ENCODE measurements at regions not wholly inside any gene's neighbourhood (a gene's known extent, or its start where the extent isn't known, plus 50 kb on each side); places are given as distances from the start of the nearest gene placed in this dataset.
"Not testable (repeated sequence)": the region's sequence is repeated elsewhere in the genome, so short reads cannot be mapped to it uniquely, and the experiment has no call there.

- H3K36me3 ChIP-seq: no peaks in the 10 kb centered on the region
- no peak for DNase-seq (ENCODE audit: low spot score)
- TF ChIP-seq POLR2A (IDR thresholded peaks at IDR 0.05) (no peak), CTCF (IDR thresholded peaks at IDR 0.05) (no peak), POLR2AphosphoS5 (IDR thresholded peaks at IDR 0.05) (no peak)
- no peak overlapping the region for H3K27ac ChIP-seq
- H3K4me1 ChIP-seq (replicated peaks): no peaks in the 10 kb centered on the region
- H3K4me3 ChIP-seq: no peak overlapping the region
- intact Hi-C loops (cut with DNase I): no loop called here
- H3K9me3 ChIP-seq: no peaks in the 10 kb centered on the region
- WGBS: 46% methylated on average over 1 of the region's 1 CpG
- no peaks in the 10 kb centered on the region for H3K27me3 ChIP-seq (replicated peaks; ENCODE audit: insufficient read depth)
Observed at GRCh38 chr5:119961993-119962392, 332.6 kb downstream of the FAM170A start.

GRCh38 chr5:119966028-119966427, 336.7 kb downstream of the FAM170A start:
- WGBS: 72% methylated on average over 3 of the region's 3 CpGs
- intact Hi-C loops (cut with DNase I): no loop called here
- TF ChIP-seq POLR2AphosphoS5 (IDR thresholded peaks at IDR 0.05) (no peak), POLR2A (IDR thresholded peaks at IDR 0.05) (no peak), CTCF (IDR thresholded peaks at IDR 0.05) (no peak)

GRCh38 chr5:119968690-119969089, 339.3 kb downstream of the FAM170A start:
- TF ChIP-seq POLR2A (IDR thresholded peaks at IDR 0.05): no peak
- TF ChIP-seq POLR2AphosphoS5 (IDR thresholded peaks at IDR 0.05): no peak
- no peak for TF ChIP-seq CTCF (IDR thresholded peaks at IDR 0.05)
- H3K36me3 ChIP-seq: no peaks in the 10 kb centered on the region
- no peak overlapping the region for H3K27ac ChIP-seq
- H3K4me3 ChIP-seq: no peak overlapping the region
- DNase-seq (ENCODE audit: low spot score): no peak
- H3K9me3 ChIP-seq: no peaks in the 10 kb centered on the region
- 90% methylated on average over 2 of the region's 2 CpGs for WGBS
- intact Hi-C loops (cut with DNase I): no loop called here
- no peaks in the 10 kb centered on the region for H3K4me1 ChIP-seq (replicated peaks)
- no peaks in the 10 kb centered on the region for H3K27me3 ChIP-seq (replicated peaks; ENCODE audit: insufficient read depth)

More at GRCh38 chr5:119966028-119966427, 336.7 kb downstream of the FAM170A start:
- Histone ChIP-seq H3K4me1 (replicated peaks) (no peaks in the 10 kb centered on the region), H3K9me3 (no peaks in the 10 kb centered on the region), H3K27me3 (replicated peaks; ENCODE audit: insufficient read depth) (no peaks in the 10 kb centered on the region), H3K4me3 (no peak overlapping the region), H3K36me3 (no peaks in the 10 kb centered on the region), H3K27ac (no peak overlapping the region)
- DNase-seq (ENCODE audit: low spot score): no peak

- H3K9me3 ChIP-seq; H3K4me1 ChIP-seq (replicated peaks); intact Hi-C loops (cut with DNase I); H3K27me3 ChIP-seq (replicated peaks; ENCODE audit: insufficient read depth); H3K27ac ChIP-seq; DNase-seq (ENCODE audit: low spot score); H3K4me3 ChIP-seq; H3K36me3 ChIP-seq: not testable (repeated sequence)
- WGBS: 84% methylated on average over 7 of the region's 7 CpGs
Observed at GRCh38 chr5:119987077-119987476, 357.7 kb downstream of the FAM170A start.

GRCh38 chr5:119991625-119992024, 362.3 kb downstream of the FAM170A start:
- Histone ChIP-seq H3K4me3 (no peak overlapping the region), H3K27ac (no peak overlapping the region), H3K36me3 (no peaks in the 10 kb centered on the region), H3K27me3 (replicated peaks; ENCODE audit: insufficient read depth) (no peaks in the 10 kb centered on the region), H3K9me3 (no peaks in the 10 kb centered on the region), H3K4me1 (replicated peaks) (no peaks in the 10 kb centered on the region)
- no peak for DNase-seq (ENCODE audit: low spot score)
- TF ChIP-seq POLR2A (IDR thresholded peaks at IDR 0.05): no peak
- no peak for TF ChIP-seq POLR2AphosphoS5 (IDR thresholded peaks at IDR 0.05)
- TF ChIP-seq CTCF (IDR thresholded peaks at IDR 0.05): no peak
- WGBS: 75% methylated on average over 3 of the region's 3 CpGs
- intact Hi-C loops (cut with DNase I): no loop called here
